H1 (cell line): ENCODE measurements at regions not wholly inside any gene's neighbourhood (a gene's known extent, or its start where the extent isn't known, plus 50 kb on each side); places are given as distances from the start of the nearest gene placed in this dataset.

ENCODE experiments used
- CTCF ChIA-PET: fragments of 300-600 bp; sonication (Branson Sonifier 250); formaldehyde crosslinking; loops from one replicate; lab custom pipeline; 2021; ENCODE audit not compliant: partially characterized antibody; lab: Charles Lee
- POLR2A ChIA-PET: fragments of 300-600 bp; sonication (Branson Sonifier 250); formaldehyde crosslinking; loops from one replicate; lab custom pipeline; 2021; ENCODE audit warnings: inconsistent platforms; ENCODE audit not compliant: partially characterized antibody; lab: Charles Lee
- DNase-seq, 2 experiments: peaks; one replicate each; pipeline versions ENCODE4 v3.0.0 to v3.0.0-alpha.2; 2010 to 2022; ENCODE audit warnings: low spot score in 2 of 2, low read depth in 1 of 2, mixed read lengths in 1 of 2
- FAIRE-seq: peaks from 2 replicates; lab custom pipeline; 2011; peaks lifted over from hg19 to GRCh38; lab: Jason Lieb, UNC
- H2AFZ ChIP-seq: 2 replicates; pipeline ENCODE4 v1.8.1; 2012; ENCODE audit warnings: low read length, inconsistent platforms
- H2AK5ac ChIP-seq: 2 replicates; pipeline ENCODE4 v1.6.1; 2013; ENCODE audit warnings: low read depth, low read length
- H2BK120ac ChIP-seq: replicated peaks from 2 replicates; pipeline ENCODE3; 2013; ENCODE audit warnings: low read depth, low read length, inconsistent platforms
- H2BK12ac ChIP-seq: 2 replicates; pipeline ENCODE4 v1.6.1; 2013; ENCODE audit warnings: low read depth, low read length
- H2BK15ac ChIP-seq: 2 replicates; pipeline ENCODE4 v1.6.1; 2013; ENCODE audit warnings: low read length
- H2BK20ac ChIP-seq: 2 replicates; pipeline ENCODE4 v1.6.1; 2013; ENCODE audit warnings: low read length
- H2BK5ac ChIP-seq: 2 replicates; pipeline ENCODE4 v1.6.1; 2013; ENCODE audit warnings: low read depth, low read length
- H3K14ac ChIP-seq: 2 replicates; pipeline ENCODE4 v1.6.1; 2013; ENCODE audit warnings: inconsistent platforms; ENCODE audit not compliant: insufficient read length
- H3K18ac ChIP-seq: 2 replicates; pipeline ENCODE4 v1.6.1; 2013; ENCODE audit warnings: low read length; ENCODE audit errors: extremely low read depth
- H3K23ac ChIP-seq: 2 replicates; pipeline ENCODE4 v1.6.1; 2013; ENCODE audit warnings: inconsistent platforms; ENCODE audit not compliant: insufficient read length
- H3K23me2 ChIP-seq: 2 replicates; pipeline ENCODE4 v1.6.1; 2013; ENCODE audit warnings: low read depth, low read length
- H3K27ac ChIP-seq: 2 replicates; pipeline ENCODE4 v1.6.1; 2011; ENCODE audit warnings: low read depth, low read length, inconsistent platforms
- H3K27me3 ChIP-seq, 4 experiments: replicated peaks in 1 of 4; 1 replicate in 1 of 4; 2 replicates in 3 of 4; pipeline versions ENCODE4 v1.6.1 to v1.8.1; 2011 to 2013; ENCODE audit warnings: low read length in 3 of 4, mild to moderate bottlenecking in 3 of 4, inconsistent platforms in 2 of 4, mixed read lengths in 2 of 4, moderate library complexity in 1 of 4; ENCODE audit not compliant: control insufficient read depth in 3 of 4, insufficient read depth in 3 of 4; ENCODE audit errors: extremely low read depth in 1 of 4
- H3K36me3 ChIP-seq, 4 experiments: 2 replicates each; pipeline versions ENCODE4 v1.6.1 to v1.8.1; 2011 to 2013; ENCODE audit warnings: mild to moderate bottlenecking in 4 of 4, low read length in 3 of 4, moderate library complexity in 2 of 4, control low read depth in 1 of 4, inconsistent platforms in 1 of 4; ENCODE audit not compliant: insufficient read depth in 4 of 4, control insufficient read depth in 2 of 4
- H3K4ac ChIP-seq: replicated peaks from 2 replicates; pipeline ENCODE3; 2013; ENCODE audit warnings: low read length, low read depth, mixed read lengths, inconsistent platforms; ENCODE audit not compliant: insufficient read length
- H3K4me1 ChIP-seq, 4 experiments: replicated peaks in 1 of 4; 1 replicate in 1 of 4; 2 replicates in 3 of 4; pipeline versions ENCODE4 v1.6.1 to v1.8.1; 2011 to 2013; ENCODE audit warnings: low read length in 3 of 4, inconsistent platforms in 2 of 4, mixed read lengths in 1 of 4; ENCODE audit not compliant: insufficient read depth in 4 of 4, control insufficient read depth in 3 of 4
- H3K4me2 ChIP-seq, 2 experiments: 2 replicates each; pipeline versions ENCODE4 v1.6.1 to v1.8.1; 2011 to 2013; ENCODE audit warnings: low read depth in 2 of 2, low read length in 2 of 2, control low read depth in 1 of 2, inconsistent platforms in 1 of 2, mild to moderate bottlenecking in 1 of 2; ENCODE audit not compliant: insufficient read depth in 1 of 2
- H3K4me3 ChIP-seq, 4 experiments: fragments of 200-600, 300-600 bp in 1 of 4; sonication (generic), shearing (Covaris generic), sonication (Bioruptor Twin) in 1 of 4; 2 replicates each; pipeline versions ENCODE4 v1.5.1 to v1.8.1; 2011 to 2016; ENCODE audit warnings: low read length in 4 of 4, low read depth in 3 of 4, control low read depth in 2 of 4, inconsistent platforms in 2 of 4, mild to moderate bottlenecking in 2 of 4, mixed read lengths in 1 of 4, moderate library complexity in 1 of 4; ENCODE audit not compliant: insufficient read depth in 2 of 4; ENCODE audit errors: extremely low read depth in 1 of 4
- H3K56ac ChIP-seq: replicated peaks from 2 replicates; pipeline ENCODE3; 2013; ENCODE audit warnings: low read depth, mild to moderate bottlenecking, mixed read lengths, low read length, inconsistent platforms; ENCODE audit not compliant: insufficient read length
- H3K79me1 ChIP-seq: 2 replicates; pipeline ENCODE4 v1.6.1; 2013; ENCODE audit warnings: low read depth, low read length, control low read depth
- H3K79me2 ChIP-seq, 2 experiments: 2 replicates each; pipeline versions ENCODE4 v1.6.1 to v1.8.1; 2012 to 2013; ENCODE audit warnings: low read length in 2 of 2, mild to moderate bottlenecking in 2 of 2, inconsistent platforms in 1 of 2; ENCODE audit not compliant: insufficient read depth in 2 of 2, control insufficient read depth in 1 of 2
- H3K9ac ChIP-seq, 4 experiments: replicated peaks in 1 of 4; 1 replicate in 1 of 4; 2 replicates in 3 of 4; pipeline versions ENCODE4 v1.6.1 to v1.8.1; 2011 to 2013; ENCODE audit warnings: low read depth in 3 of 4, low read length in 3 of 4, control low read depth in 2 of 4, mild to moderate bottlenecking in 2 of 4, moderate library complexity in 2 of 4, inconsistent platforms in 1 of 4; ENCODE audit errors: extremely low read depth in 1 of 4
- H3K9me3 ChIP-seq, 2 experiments: 2 replicates each; pipeline versions ENCODE4 v1.6.1 to v1.8.1; 2012 to 2013; ENCODE audit warnings: mild to moderate bottlenecking in 2 of 2, moderate library complexity in 2 of 2, control low read depth in 1 of 2, inconsistent platforms in 1 of 2, low read depth in 1 of 2, low read length in 1 of 2, mixed read lengths in 1 of 2; ENCODE audit not compliant: insufficient read depth in 2 of 2
- H4K20me1 ChIP-seq, 2 experiments: replicated peaks in 1 of 2; 2 replicates each; pipeline versions ENCODE3 to v1.8.1; 2011 to 2013; ENCODE audit warnings: inconsistent platforms in 2 of 2, low read length in 2 of 2, mild to moderate bottlenecking in 1 of 2; ENCODE audit not compliant: insufficient read depth in 2 of 2, control insufficient read depth in 1 of 2
- H4K5ac ChIP-seq: 2 replicates; pipeline ENCODE4 v1.6.1; 2013; ENCODE audit warnings: low read length, low read depth, mixed read lengths, inconsistent platforms; ENCODE audit not compliant: insufficient read length
- H4K8ac ChIP-seq: 2 replicates; pipeline ENCODE4 v1.8.0; 2013; ENCODE audit warnings: mild to moderate bottlenecking, moderate library complexity, low read length, inconsistent platforms; ENCODE audit not compliant: insufficient read depth; ENCODE audit errors: extremely low read depth
- H4K91ac ChIP-seq: replicated peaks from 2 replicates; pipeline ENCODE3; 2013; ENCODE audit warnings: low read length, mixed read lengths, inconsistent platforms; ENCODE audit not compliant: insufficient read length
- CHD2 ChIP-seq: IDR thresholded peaks from 2 replicates; pipeline ENCODE4 v1.6.1; 2012; ENCODE audit warnings: low read length, improper control_type of control experiment
- FOSL1 ChIP-seq: IDR thresholded peaks from 2 replicates; pipeline ENCODE4 v1.6.1; 2011; ENCODE audit warnings: mild to moderate bottlenecking, low read depth, low read length, moderate library complexity; ENCODE audit not compliant: insufficient read depth
- SIX5 ChIP-seq: IDR thresholded peaks from 2 replicates; pipeline ENCODE4 v1.6.1; 2011; ENCODE audit warnings: mild to moderate bottlenecking, low read depth, low read length
- WGBS, 2 experiments: shearing (Covaris generic) in 1 of 2; methylation state at CpG; one replicate each; pipeline versions ENCODE4 v1.1.6 to v1.1.7; 2013 to 2015; ENCODE audit warnings: low lambda C conversion rate in 2 of 2, mixed read lengths in 2 of 2, inconsistent platforms in 1 of 2, low coverage in 1 of 2, missing lambda C conversion rate in 1 of 2; ENCODE audit not compliant: insufficient replicate concordance in 2 of 2, insufficient coverage in 1 of 2, insufficient read length in 1 of 2; ENCODE audit errors: extremely low coverage in 1 of 2, missing lambda C conversion rate in 1 of 2; 5-methylcytosine and 5-hydroxymethylcytosine counted together

- no peak for FAIRE-seq
- Histone ChIP-seq H4K91ac (no peak overlapping the region), H3K79me1 (no peaks in the 10 kb centered on the region), H3K27ac (no peak overlapping the region), H3K4ac (no peak overlapping the region), H4K20me1 (no peaks in the 10 kb centered on the region), H2AFZ (no peak overlapping the region), H3K9me3 (no peaks in the 10 kb centered on the region), H3K56ac (no peak overlapping the region), H3K27me3 (no peaks in the 10 kb centered on the region), H2AK5ac (no peak overlapping the region), H2BK120ac (no peak overlapping the region), H3K4me3 (no peak overlapping the region), H3K23me2 (no peaks in the 10 kb centered on the region), H3K79me2 (no peaks in the 10 kb centered on the region), H2BK12ac (no peak overlapping the region), H3K23ac (no peak overlapping the region), H4K5ac (no peak overlapping the region), H3K4me1 (no peaks in the 10 kb centered on the region), H3K9ac (peak overlapping the region in 1 of 4 experiments; percentile 34; a peak in 1 of 7 replicates), H2BK20ac (no peak overlapping the region), H3K18ac (no peak overlapping the region), H3K14ac (no peak overlapping the region)
- ChIA-PET CTCF (interaction anchor here (1.3 kb wide), 1 partner anchor 248 kb away, joined by 5 read pairs; no protein-coding TSS in a partner anchor), POLR2A (no interaction called here)
- WGBS, 2 experiments, result 91% methylated on average over 3 of the region's 3 CpGs; no CpG with 5 or more reads in 1 of the 2 experiments
- no peak for TF ChIP-seq CHD2
- TF ChIP-seq FOSL1, result no peak
- no peak for TF ChIP-seq SIX5
- TF ChIP-seq, all 59 proteins: peak for 0
- H2BK15ac ChIP-seq, result no peak overlapping the region
- no peak for DNase-seq
- no peaks in the 10 kb centered on the region for H3K36me3 ChIP-seq
- H4K8ac ChIP-seq, result no peak overlapping the region
- H3K4me2 ChIP-seq, result no peak overlapping the region
- H2BK5ac ChIP-seq, result no peak overlapping the region
These were observed 123.3 kb upstream of the GBE1 start for GRCh38 chr3:81884791-81885190.
